Right renal cortex interstitium (tissue), 3 donors: ENCODE measurements at regions not wholly inside any gene's neighbourhood (a gene's known extent, or its start where the extent isn't known, plus 50 kb on each side); places are given as distances from the start of the nearest gene placed in this dataset.

Source experiments
- DNase-seq, 3 donors: peaks; one replicate each; pipeline ENCODE4 v3.0.0-alpha.2; 2013; ENCODE audit warnings: low read depth in 3 of 3, low spot score in 2 of 3

- DNase-seq: no peak
Observed at GRCh38 chr6:95142101-95142500, 435.2 kb upstream of the MANEA start.

GRCh38 chr6:95142661-95143335 is 434.5 kb upstream of the MANEA start:
- DNase-seq: no peak

GRCh38 chr6:95143408-95144180 is 433.7 kb upstream of the MANEA start:
- no peak for DNase-seq

- no peak for DNase-seq
Observed at GRCh38 chr6:95145457-95145856, 431.9 kb upstream of the MANEA start.

GRCh38 chr6:95159557-95159956 is 417.8 kb upstream of the MANEA start:
- no peak for DNase-seq

GRCh38 chr6:95169775-95170174 is 407.6 kb upstream of the MANEA start:
- no peak for DNase-seq

GRCh38 chr6:95175927-95176675 is 401.2 kb upstream of the MANEA start:
- DNase-seq: no peak

- no peak for DNase-seq
Observed at GRCh38 chr6:95185874-95186273, 391.5 kb upstream of the MANEA start.

GRCh38 chr6:95186710-95187109 is 390.6 kb upstream of the MANEA start:
- DNase-seq: no peak

GRCh38 chr6:95197590-95197989 is 379.7 kb upstream of the MANEA start:
- no peak for DNase-seq

- peak in 1 of 3 donors; percentile 2 for DNase-seq
Observed at GRCh38 chr6:95203153-95203754, 374.1 kb upstream of the MANEA start.

GRCh38 chr6:95204178-95204577 is 373.2 kb upstream of the MANEA start:
- no peak for DNase-seq

- no peak for DNase-seq
Observed at GRCh38 chr6:95208621-95209020, 368.7 kb upstream of the MANEA start.

- DNase-seq: no peak
Observed at GRCh38 chr6:95209074-95209473, 368.3 kb upstream of the MANEA start.

GRCh38 chr6:95216555-95216954 is 360.8 kb upstream of the MANEA start:
- DNase-seq: no peak

- DNase-seq: no peak
Observed at GRCh38 chr6:95227351-95227750, 350.0 kb upstream of the MANEA start.

- DNase-seq: no peak
Observed at GRCh38 chr6:95228636-95229035, 348.7 kb upstream of the MANEA start.

GRCh38 chr6:95230071-95230740 is 347.1 kb upstream of the MANEA start:
- DNase-seq: no peak

- no peak for DNase-seq
Observed at GRCh38 chr6:95231416-95231815, 345.9 kb upstream of the MANEA start.

GRCh38 chr6:95232446-95232845 is 344.9 kb upstream of the MANEA start:
- no peak for DNase-seq

GRCh38 chr6:95233879-95234278 is 343.5 kb upstream of the MANEA start:
- no peak for DNase-seq
